Panc1 (cell line): ENCODE measurements at regions not wholly inside any gene's neighbourhood (a gene's known extent, or its start where the extent isn't known, plus 50 kb on each side); places are given as distances from the start of the nearest gene placed in this dataset.

ENCODE experiments used
- CTCF ChIP-seq: fragments of 450-650 bp; IDR thresholded peaks from 2 replicates; pipeline ENCODE4 v1.5.1; 2017; ENCODE audit warnings: mild to moderate bottlenecking
- POLR2AphosphoS5 ChIP-seq: IDR thresholded peaks from 2 replicates; pipeline ENCODE4 v1.6.1; 2012; ENCODE audit warnings: mild to moderate bottlenecking, low read depth, low read length, moderate library complexity
- SIN3A ChIP-seq: IDR thresholded peaks from 2 replicates; pipeline ENCODE4 v1.6.1; 2012; ENCODE audit warnings: low read depth, mild to moderate bottlenecking, low read length, moderate library complexity, borderline replicate concordance; ENCODE audit not compliant: insufficient read depth

- TF ChIP-seq SIN3A: no peak
- TF ChIP-seq POLR2AphosphoS5: no peak
- no peak for TF ChIP-seq CTCF
These were observed 182.8 kb upstream of the STK17B start for GRCh38 chr2:196354186-196354585.
